ENCODE measurements at regions not wholly inside any gene's neighbourhood (a gene's known extent, or its start where the extent isn't known, plus 50 kb on each side); places are given as distances from the start of the nearest gene placed in this dataset.

- no peak for TF ChIP-seq CTCF (IDR thresholded peaks at IDR 0.05 in 2 of 3, conservative IDR thresholded peaks at IDR 0.05 in 1 of 3; ENCODE audit: insufficient read depth in 2 of 3, low read depth in 1 of 3, low read length in 3 of 3)
- no peak for TF ChIP-seq ZNF316 (IDR thresholded peaks at IDR 0.05)
- TF ChIP-seq RBBP5 (IDR thresholded peaks at IDR 0.05; ENCODE audit: borderline replicate concordance, insufficient read depth, low read length, poor library complexity, severe bottlenecking) = no peak
- TF ChIP-seq POLR2A (conservative IDR thresholded peaks at IDR 0.05) = no peak
- TF ChIP-seq, protein P1, sequence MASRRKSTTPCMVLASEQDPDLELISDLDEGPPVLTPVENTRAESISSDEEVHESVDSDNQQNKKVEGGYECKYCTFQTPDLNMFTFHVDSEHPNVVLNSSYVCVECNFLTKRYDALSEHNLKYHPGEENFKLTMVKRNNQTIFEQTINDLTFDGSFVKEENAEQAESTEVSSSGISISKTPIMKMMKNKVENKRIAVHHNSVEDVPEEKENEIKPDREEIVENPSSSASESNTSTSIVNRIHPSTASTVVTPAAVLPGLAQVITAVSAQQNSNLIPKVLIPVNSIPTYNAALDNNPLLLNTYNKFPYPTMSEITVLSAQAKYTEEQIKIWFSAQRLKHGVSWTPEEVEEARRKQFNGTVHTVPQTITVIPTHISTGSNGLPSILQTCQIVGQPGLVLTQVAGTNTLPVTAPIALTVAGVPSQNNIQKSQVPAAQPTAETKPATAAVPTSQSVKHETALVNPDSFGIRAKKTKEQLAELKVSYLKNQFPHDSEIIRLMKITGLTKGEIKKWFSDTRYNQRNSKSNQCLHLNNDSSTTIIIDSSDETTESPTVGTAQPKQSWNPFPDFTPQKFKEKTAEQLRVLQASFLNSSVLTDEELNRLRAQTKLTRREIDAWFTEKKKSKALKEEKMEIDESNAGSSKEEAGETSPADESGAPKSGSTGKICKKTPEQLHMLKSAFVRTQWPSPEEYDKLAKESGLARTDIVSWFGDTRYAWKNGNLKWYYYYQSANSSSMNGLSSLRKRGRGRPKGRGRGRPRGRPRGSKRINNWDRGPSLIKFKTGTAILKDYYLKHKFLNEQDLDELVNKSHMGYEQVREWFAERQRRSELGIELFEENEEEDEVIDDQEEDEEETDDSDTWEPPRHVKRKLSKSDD (conservative IDR thresholded peaks at IDR 0.05; ENCODE audit: low read length) = no peak
- TF ChIP-seq TCF7L2 (IDR thresholded peaks at IDR 0.05; ENCODE audit: low read depth, low read length) = no peak
- no peak for TF ChIP-seq UBTF (IDR thresholded peaks at IDR 0.05; ENCODE audit: borderline replicate concordance in 1 of 2, low read depth in 2 of 2, low read length in 2 of 2)
- no peak for TF ChIP-seq HCFC1 (IDR thresholded peaks at IDR 0.05; ENCODE audit: low read depth, low read length)
- no peak for TF ChIP-seq SP1 (CRISPR knock-in tag; IDR thresholded peaks at IDR 0.05)
- no peak for TF ChIP-seq SREBF1 (IDR thresholded peaks at IDR 0.05; ENCODE audit: borderline replicate concordance, low read depth, low read length)
- TF ChIP-seq, protein P2, sequence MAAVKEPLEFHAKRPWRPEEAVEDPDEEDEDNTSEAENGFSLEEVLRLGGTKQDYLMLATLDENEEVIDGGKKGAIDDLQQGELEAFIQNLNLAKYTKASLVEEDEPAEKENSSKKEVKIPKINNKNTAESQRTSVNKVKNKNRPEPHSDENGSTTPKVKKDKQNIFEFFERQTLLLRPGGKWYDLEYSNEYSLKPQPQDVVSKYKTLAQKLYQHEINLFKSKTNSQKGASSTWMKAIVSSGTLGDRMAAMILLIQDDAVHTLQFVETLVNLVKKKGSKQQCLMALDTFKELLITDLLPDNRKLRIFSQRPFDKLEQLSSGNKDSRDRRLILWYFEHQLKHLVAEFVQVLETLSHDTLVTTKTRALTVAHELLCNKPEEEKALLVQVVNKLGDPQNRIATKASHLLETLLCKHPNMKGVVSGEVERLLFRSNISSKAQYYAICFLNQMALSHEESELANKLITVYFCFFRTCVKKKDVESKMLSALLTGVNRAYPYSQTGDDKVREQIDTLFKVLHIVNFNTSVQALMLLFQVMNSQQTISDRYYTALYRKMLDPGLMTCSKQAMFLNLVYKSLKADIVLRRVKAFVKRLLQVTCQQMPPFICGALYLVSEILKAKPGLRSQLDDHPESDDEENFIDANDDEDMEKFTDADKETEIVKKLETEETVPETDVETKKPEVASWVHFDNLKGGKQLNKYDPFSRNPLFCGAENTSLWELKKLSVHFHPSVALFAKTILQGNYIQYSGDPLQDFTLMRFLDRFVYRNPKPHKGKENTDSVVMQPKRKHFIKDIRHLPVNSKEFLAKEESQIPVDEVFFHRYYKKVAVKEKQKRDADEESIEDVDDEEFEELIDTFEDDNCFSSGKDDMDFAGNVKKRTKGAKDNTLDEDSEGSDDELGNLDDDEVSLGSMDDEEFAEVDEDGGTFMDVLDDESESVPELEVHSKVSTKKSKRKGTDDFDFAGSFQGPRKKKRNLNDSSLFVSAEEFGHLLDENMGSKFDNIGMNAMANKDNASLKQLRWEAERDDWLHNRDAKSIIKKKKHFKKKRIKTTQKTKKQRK (IDR thresholded peaks at IDR 0.05; ENCODE audit: borderline replicate concordance, low read depth, low read length) = no peak
- no peak for TF ChIP-seq HDAC2 (IDR thresholded peaks at IDR 0.05)
- TF ChIP-seq KLF13 (tag; IDR thresholded peaks at IDR 0.05; ENCODE audit: borderline replicate concordance, low read depth) = no peak
- no peak for TF ChIP-seq ZNF639 (CRISPR knock-in tag; conservative IDR thresholded peaks at IDR 0.05 in 1 of 2, IDR thresholded peaks at IDR 0.05 in 1 of 2)
Observed at GRCh38 chrX:25819879-25820278, 318.3 kb upstream of the MAGEB18 start.

Measured in K562 (cell line).